ENCODE measurements at regions not wholly inside any gene's neighbourhood (a gene's known extent, or its start where the extent isn't known, plus 50 kb on each side); places are given as distances from the start of the nearest gene placed in this dataset.

- Histone ChIP-seq H3K4me3 (ENCODE audit: low read depth, low read length) (no peak overlapping the region), H3K4me1 (ENCODE audit: control insufficient read depth, insufficient read depth, low read length) (no peaks in the 10 kb centered on the region), H3K9me3 (ENCODE audit: control insufficient read depth, insufficient read depth, low read depth, low read length) (no peaks in the 10 kb centered on the region), H3K27ac (ENCODE audit: extremely low read depth, low read depth, low read length) (no peak overlapping the region), H3K36me3 (ENCODE audit: control insufficient read depth in 2 of 2, insufficient read depth in 1 of 2, low read length in 2 of 2) (no peaks in the 10 kb centered on the region)
- peak; percentile 26; the same call in 1 of the 2 replicates for TF ChIP-seq SCRT2 (tag by site-specific recombination; IDR thresholded peaks at IDR 0.05)
- no peak for TF ChIP-seq ZNF23 (tag by site-specific recombination; IDR thresholded peaks at IDR 0.05; ENCODE audit: borderline replicate concordance)
- POLR2A ChIA-PET: no interaction called here
- CTCF ChIA-PET: interaction anchor here (1.2 kb wide), 1 partner anchor 346 kb away, joined by 9 read pairs; no protein-coding TSS in a partner anchor
Measured at GRCh38 chr2:147525819-147526489, 318.9 kb upstream of the ACVR2A start.

GRCh38 chr2:147524912-147525311, 319.9 kb upstream of the ACVR2A start:
- Histone ChIP-seq H3K9me3 (ENCODE audit: control insufficient read depth, insufficient read depth, low read depth, low read length) (no peaks in the 10 kb centered on the region), H3K27ac (ENCODE audit: extremely low read depth, low read depth, low read length) (no peak overlapping the region), H3K4me1 (ENCODE audit: control insufficient read depth, insufficient read depth, low read length) (no peaks in the 10 kb centered on the region), H3K4me3 (ENCODE audit: low read depth, low read length) (no peak overlapping the region), H3K36me3 (ENCODE audit: control insufficient read depth in 2 of 2, insufficient read depth in 1 of 2, low read length in 2 of 2) (no peaks in the 10 kb centered on the region)
- ChIA-PET CTCF (no interaction called here), POLR2A (no interaction called here)
- TF ChIP-seq PRDM4 (tag by site-specific recombination; IDR thresholded peaks at IDR 0.05) (no peak), ZNF169 (tag by site-specific recombination; IDR thresholded peaks at IDR 0.05) (no peak), ZNF658 (tag by site-specific recombination; IDR thresholded peaks at IDR 0.05) (no peak)

GRCh38 chr2:147523415-147523814, 321.4 kb upstream of the ACVR2A start:
- TF ChIP-seq ZNF558 (tag by site-specific recombination; IDR thresholded peaks at IDR 0.05) (peak; percentile 94), ZFP69B (tag by site-specific recombination; IDR thresholded peaks at IDR 0.05) (no peak)
- POLR2A ChIA-PET: no interaction called here
- Histone ChIP-seq H3K4me3 (ENCODE audit: low read depth, low read length) (no peak overlapping the region), H3K27ac (ENCODE audit: extremely low read depth, low read depth, low read length) (no peak overlapping the region), H3K9me3 (ENCODE audit: control insufficient read depth, insufficient read depth, low read depth, low read length) (no peaks in the 10 kb centered on the region), H3K36me3 (ENCODE audit: control insufficient read depth in 2 of 2, insufficient read depth in 1 of 2, low read length in 2 of 2) (no peaks in the 10 kb centered on the region), H3K4me1 (ENCODE audit: control insufficient read depth, insufficient read depth, low read length) (no peaks in the 10 kb centered on the region)
- CTCF ChIA-PET: no interaction called here

GRCh38 chr2:147521936-147522335, 322.9 kb upstream of the ACVR2A start:
- Histone ChIP-seq H3K4me1 (ENCODE audit: control insufficient read depth, insufficient read depth, low read length) (no peaks in the 10 kb centered on the region), H3K4me3 (ENCODE audit: low read depth, low read length) (no peak overlapping the region), H3K27ac (ENCODE audit: extremely low read depth, low read depth, low read length) (no peak overlapping the region), H3K36me3 (ENCODE audit: control insufficient read depth in 2 of 2, insufficient read depth in 1 of 2, low read length in 2 of 2) (no peaks in the 10 kb centered on the region), H3K9me3 (ENCODE audit: control insufficient read depth, insufficient read depth, low read depth, low read length) (no peaks in the 10 kb centered on the region)
- no peak for TF ChIP-seq GLI4 (tag by site-specific recombination; IDR thresholded peaks at IDR 0.05)
- TF ChIP-seq SCRT2 (tag by site-specific recombination; IDR thresholded peaks at IDR 0.05): no peak
- ChIA-PET POLR2A (no interaction called here), CTCF (no interaction called here)

- TF ChIP-seq ZNF239 (tag by site-specific recombination; IDR thresholded peaks at IDR 0.05) (no peak), ZSCAN30 (tag by site-specific recombination; IDR thresholded peaks at IDR 0.05) (no peak), TSHZ1 (tag by site-specific recombination; IDR thresholded peaks at IDR 0.05; ENCODE audit: borderline replicate concordance) (no peak), ZNF558 (tag by site-specific recombination; IDR thresholded peaks at IDR 0.05) (no peak), YY2 (tag by site-specific recombination; IDR thresholded peaks at IDR 0.05) (no peak), ZNF223 (tag by site-specific recombination; IDR thresholded peaks at IDR 0.05) (no peak), TCF7L2 (IDR thresholded peaks at IDR 0.05; ENCODE audit: borderline replicate concordance, low read depth, low read length) (no peak), ZNF548 (tag by site-specific recombination; IDR thresholded peaks at IDR 0.05) (no peak)
- CTCF ChIA-PET: no interaction called here
Measured at GRCh38 chr2:147520817-147521216, 324.0 kb upstream of the ACVR2A start.

More at GRCh38 chr2:147520817-147521216, 324.0 kb upstream of the ACVR2A start:
- POLR2A ChIA-PET: no interaction called here
- Histone ChIP-seq H3K4me3 (ENCODE audit: low read depth, low read length) (no peak overlapping the region), H3K36me3 (ENCODE audit: control insufficient read depth in 2 of 2, insufficient read depth in 1 of 2, low read length in 2 of 2) (no peaks in the 10 kb centered on the region), H3K27ac (ENCODE audit: extremely low read depth, low read depth, low read length) (no peak overlapping the region), H3K4me1 (ENCODE audit: control insufficient read depth, insufficient read depth, low read length) (no peaks in the 10 kb centered on the region), H3K9me3 (ENCODE audit: control insufficient read depth, insufficient read depth, low read depth, low read length) (no peaks in the 10 kb centered on the region)

Data from HEK293 (cell line).